DMS 273 (cell line): ENCODE measurements at regions not wholly inside any gene's neighbourhood (a gene's known extent, or its start where the extent isn't known, plus 50 kb on each side); places are given as distances from the start of the nearest gene placed in this dataset.
"Not testable (repeated sequence)": the region's sequence is repeated elsewhere in the genome, so short reads cannot be mapped to it uniquely, and the experiment has no call there.

ENCODE experiments used
- DNase-seq: peaks from one replicate; lab custom pipeline; 2025; ENCODE audit not compliant: unreplicated experiment; lab: John Stamatoyannopoulos, UW

DNA sequence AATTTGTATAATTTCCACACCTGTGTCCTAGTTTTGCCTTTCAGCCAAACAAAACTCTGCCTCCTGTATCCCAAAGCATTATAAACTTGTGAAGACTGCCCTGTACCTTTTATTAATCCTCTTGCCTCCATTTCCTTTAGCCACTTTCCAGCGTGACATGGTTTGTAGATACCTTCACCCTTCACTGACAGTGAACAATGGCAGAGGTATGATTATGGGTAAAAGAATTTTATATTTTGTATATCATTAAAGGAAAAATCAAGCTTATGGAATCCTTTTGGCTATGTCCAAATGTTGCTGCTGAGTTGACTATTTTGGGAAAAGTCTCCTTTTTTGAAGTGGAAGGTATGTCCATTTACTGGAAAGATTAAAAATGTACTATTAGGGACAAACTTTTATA is 251.7 kb downstream of the HNMT start:
- no peak for DNase-seq

DNA sequence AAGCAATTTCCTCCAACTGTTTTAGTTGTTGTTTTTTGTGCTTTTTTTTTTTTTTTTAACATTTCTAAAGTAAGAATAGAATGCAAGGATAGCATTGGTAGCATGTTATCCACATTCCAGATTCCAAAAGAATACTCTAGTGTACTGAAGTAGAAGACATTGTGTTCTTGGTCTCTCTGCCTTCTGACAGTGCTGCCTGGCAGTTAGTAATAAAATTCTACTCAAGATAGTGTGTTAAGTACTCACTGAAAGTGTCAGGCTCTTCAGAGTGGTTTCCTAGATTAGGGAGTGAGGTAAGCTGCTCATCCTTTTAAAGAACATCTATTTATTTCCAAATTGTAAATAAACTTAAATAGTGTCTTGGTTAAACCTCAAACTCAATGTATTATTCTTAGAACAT is 253.7 kb downstream of the HNMT start:
- DNase-seq = no peak

DNA sequence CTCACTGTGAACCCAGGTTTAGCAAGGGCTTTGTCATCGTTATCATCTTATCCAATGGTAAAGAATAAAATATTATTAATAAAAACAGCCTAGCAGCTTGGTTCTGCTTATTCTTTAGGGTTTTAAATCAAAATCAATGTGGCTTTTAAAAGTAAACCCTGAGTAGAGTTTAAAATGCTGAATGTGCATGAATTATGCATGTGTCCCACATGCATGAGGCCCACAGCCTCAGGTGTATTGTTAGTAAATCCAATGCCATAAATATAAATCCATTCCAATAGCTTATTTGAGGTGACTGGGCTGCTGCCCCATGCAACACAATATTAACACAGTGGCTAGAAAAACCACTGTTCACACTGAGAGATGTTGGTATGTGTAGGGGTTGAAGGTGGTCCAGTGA is 254.1 kb downstream of the HNMT start:
- DNase-seq = no peak

DNA sequence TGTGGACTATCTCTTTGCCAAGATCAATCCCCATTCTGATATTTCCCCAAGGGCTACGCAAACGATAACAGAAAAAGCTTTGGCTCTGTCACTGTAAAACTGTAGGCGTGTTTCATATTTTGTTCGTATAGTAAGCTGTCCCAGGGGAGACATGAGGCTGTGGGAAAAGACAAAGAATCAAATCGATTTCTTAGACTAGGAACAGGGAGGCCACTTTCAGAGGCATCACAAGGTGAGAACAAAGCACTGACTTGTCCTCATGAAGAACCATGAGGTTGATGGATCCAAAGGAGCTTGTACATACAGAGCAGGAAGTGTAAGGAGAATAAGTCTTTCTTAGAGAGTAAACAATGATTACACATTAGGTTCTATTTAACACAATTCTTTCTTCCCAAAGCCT is 255.7 kb downstream of the HNMT start:
- DNase-seq = no peak

DNA sequence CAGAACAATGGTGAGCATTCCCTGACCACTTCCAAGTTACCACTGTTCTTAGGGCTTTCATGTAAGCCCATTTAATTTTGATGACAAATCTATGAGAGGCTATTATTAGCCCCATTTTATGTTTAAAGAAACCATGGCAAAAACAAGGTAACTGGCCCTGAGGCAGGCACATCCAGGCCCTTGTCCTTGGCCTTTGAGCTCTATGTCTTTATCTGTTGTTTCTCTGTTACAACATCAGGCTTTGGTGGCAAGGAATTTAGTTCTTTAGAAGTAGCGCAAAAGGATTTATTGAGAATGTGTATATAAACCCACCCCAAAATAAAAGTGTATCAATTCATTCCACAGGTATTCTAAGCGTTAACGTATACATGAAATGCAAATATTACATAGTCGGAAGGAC is 257.1 kb downstream of the HNMT start:
- no peak for DNase-seq

DNA sequence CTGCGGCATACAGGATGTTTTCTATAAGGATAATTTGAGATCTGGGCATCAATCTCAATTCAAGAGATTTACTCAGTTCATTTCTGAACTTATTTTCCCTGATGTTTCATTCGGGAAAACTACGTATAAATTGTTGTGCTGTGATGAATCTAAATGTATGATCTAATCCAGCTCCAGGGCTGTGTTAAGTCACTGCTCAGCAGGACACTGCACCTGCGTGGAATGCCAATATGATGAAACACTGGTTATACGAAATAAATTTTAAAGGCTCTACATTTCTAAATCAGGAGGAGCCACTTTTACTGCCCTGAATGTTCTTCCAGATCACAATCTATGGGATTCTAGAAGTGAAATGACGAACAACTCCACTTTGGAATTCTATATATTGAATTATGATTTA is 259.0 kb downstream of the HNMT start:
- DNase-seq = no peak

DNA sequence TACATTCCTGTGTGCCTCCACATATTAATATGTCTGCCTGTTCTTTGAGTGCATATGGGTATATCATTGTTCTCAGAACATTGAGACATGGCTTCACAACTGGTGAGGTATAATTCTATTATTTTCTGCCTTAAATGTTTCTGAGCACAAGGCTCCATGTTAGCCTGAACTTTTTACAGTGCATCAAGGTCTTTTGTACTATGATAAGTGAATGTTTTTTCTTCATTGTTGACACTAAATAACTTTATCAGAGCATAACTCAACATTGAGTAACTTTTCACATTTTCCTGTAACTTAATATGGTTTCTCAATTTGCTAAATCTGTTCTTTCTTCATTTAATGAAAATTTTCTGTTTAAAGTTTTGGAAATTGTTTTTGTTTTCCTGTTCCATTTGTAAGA is 262.9 kb downstream of the HNMT start:
- DNase-seq = no peak

DNA sequence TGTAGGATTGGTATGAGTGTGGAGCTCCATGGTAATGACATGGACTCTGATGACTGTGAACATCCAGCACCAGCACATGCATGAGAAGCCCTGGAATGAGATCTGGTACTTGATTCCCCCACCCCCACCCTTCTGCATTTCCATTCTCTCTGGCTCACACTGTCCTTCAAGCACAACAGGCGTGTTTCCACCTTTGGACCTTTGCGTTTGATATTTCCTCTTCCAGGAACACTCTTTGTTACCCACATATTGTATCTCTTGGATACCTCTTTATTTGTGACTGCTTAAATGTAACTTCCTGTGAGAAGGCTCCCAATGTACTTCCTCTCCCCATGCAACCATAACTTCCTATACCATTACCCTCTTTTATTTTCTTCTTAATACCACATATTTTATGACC is 263.8 kb downstream of the HNMT start:
- no peak for DNase-seq

DNA sequence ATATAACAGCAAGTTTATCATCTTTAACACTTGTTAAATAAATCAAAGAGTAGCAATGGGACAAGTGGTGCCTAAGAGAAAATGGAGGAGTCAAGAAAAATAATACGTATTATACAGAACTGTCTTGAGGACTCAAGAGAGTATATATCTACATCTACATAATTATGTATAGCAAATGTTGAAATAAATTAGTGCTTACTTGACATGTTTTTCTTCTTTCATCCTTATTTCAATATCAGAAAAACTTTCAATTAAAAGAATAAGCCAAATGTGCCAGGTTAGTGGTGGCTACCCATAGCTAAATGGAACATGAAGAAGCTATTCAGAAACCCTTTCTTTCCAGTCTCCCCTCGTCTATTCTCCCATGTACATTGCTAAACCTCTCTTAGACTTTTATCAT is 267.3 kb upstream of the SPOPL start:
- DNase-seq = no peak

DNA sequence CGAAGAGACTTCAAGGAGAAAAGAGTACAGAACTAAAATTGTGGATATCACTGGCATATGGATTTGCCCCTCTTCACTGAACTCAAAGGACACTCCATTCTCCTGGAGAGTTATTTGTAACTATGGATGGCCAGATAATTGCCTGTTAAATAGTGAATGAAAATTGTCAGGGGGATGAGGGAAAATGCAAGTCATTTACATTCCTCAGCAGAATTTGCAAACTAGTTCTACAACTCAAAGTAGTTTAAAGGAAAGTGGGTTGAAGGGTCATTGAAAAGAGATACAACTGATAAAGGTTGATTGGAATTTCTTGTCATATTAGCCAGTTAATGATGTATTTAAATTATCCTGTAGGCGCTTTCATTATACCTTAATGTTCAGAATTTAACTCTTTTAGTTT is 266.5 kb upstream of the SPOPL start:
- no peak for DNase-seq

DNA sequence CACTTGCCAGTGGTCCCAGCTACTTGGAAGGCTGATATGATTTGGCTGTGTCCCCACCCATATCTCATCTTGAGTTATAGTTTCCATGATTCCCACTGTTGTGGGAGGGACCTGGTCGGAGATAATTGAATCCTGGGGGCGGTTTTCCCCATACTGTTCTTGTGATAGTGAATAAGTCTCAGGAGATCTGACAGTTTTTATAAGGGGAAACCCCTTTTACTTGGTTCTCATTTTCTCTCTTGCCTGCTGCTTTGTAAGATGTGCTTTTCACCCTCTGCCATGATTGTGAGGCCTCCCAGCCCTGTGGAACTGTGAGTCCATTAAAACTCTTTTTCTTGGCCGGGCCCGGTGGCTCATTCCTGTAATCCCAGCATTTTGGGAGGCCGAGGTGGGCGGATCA is 265.4 kb upstream of the SPOPL start:
- no peak for DNase-seq

DNA sequence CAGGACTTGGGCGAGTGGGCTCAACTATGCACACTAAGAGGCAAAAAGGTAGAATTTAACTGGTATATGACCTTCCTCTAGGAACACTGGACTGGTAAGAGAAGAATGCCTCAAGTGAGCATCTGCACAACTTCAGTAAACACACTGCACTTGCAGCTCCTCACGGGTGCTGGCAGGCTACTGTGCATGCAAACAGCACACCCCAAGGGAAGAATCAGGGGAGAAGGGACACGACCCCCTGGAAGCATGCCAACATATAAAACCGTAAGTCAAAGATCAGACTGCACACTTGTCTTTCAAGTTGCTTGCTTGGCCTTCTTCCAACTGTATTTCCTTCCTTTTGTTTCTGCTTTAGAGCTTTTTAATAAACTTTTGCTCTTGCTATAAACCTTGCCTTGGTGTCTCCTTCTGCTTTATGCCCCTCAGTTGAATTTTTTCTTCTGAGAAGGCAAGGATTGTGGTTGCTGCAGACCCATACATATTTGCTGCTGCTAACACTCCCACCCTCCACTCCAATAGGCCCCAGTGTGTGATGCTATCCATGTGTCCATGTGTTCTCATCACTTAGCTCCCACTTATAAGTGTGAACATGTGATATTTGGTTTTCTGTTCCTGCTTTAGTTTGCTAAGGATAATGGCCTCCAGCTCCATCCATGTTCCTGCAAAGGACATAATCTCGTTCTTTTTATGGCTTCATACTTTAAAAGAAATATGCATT is 263.7 kb upstream of the SPOPL start:
- DNase-seq = peak; percentile 7

DNA sequence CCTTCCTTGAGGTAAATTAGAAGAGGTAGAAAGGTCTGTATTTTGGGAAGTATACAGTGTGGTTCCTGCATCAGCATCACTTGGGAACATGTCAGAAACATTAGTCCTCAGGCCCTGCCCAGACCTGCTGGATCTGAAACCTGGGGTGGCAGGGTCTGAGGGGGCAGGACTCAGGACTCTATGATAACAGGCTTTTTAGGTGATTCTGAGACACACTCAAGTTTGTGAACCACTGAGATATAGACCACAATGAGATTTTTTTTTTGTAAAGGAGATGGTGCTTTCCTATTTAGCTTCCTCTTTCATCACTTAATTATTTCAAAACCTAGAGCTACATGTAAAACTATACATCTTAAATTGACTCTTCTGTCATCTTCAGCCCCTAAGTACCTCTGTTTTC is 262.7 kb upstream of the SPOPL start:
- no peak for DNase-seq

DNA sequence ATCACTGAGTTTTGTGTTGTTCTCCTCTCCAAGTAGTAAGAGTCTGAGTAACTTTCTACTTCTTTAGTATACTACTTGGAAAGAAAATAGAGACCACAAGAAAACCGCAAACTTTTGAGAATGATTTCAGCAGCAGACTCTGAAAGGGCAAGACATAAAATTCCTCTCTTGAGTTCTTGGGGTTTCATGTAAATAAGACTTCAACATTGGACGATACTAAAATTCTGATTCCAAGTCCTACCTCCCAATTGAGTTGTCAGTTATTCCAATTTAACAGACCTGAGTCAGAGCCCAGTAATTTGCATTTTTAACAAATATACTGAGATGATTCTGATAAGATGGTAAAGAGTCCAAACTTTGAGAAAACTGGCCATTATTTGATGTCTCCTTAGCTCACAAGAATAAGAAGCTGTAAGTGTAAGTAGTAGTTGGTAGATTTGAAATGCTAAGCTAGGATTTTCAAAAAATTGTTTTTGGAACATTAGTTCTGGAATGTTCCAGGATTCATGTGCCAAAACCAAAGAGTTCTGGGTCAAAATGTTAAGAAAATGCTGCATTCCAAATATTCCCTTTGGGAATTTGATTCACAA is 261.6 kb upstream of the SPOPL start:
- no peak for DNase-seq

DNA sequence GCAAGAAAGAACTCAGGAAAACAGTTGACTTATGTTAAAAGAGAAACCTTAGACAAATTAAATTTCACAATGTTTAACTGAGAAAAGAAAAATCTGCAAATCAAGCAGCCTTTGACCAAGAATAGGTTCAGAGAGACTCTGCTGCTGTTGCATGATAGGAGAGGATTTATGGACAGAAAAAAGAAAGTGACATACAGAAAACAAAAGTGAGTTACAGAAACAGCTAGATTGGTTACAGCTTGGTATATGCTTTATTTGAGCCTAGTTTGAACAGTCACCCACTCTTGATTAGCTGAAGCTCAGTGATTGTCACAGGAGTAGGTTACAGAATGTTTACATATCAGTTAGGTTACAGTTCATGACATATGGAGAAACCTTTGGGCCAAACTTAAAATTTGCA is 258.2 kb upstream of the SPOPL start:
- no peak for DNase-seq

DNA sequence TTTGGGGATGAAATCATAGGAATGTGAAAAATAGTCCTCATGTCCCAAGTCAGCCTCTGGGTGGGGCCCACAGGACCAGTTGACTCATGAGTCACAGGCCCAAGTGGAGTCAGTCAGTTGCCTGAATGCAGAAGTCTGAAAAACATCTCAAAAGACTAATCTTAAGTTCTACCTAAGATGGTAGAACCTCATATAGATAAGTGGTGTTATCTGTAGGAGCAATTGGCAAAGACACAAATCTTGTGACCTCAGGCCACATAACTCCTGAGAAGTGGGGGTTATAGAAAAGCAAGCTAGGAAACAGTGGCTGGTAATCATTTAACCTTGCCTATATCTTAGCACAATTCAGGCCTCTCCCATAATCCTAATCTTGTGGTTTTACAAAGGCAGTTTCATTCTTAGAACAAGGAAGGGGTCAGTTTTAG is 257.1 kb upstream of the SPOPL start:
- no peak for DNase-seq

DNA sequence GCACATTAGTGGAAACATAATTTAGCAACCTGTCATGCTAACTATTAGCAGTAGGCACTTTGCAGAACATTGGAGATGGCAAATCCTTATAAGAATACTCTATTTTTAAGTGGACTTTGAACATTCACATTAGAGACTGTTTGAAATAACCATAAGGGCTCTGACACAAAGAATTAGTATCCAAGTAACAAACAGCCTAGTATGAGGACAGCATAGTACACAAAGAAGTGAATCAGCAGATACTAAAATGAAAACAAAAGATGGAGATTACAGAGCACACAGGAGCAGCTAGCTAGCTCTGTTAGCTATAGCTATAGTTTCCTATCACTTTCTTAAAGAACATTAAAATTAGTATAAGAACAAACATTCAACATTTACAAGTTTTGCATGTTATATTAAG is 256.3 kb upstream of the SPOPL start:
- DNase-seq = no peak

DNA sequence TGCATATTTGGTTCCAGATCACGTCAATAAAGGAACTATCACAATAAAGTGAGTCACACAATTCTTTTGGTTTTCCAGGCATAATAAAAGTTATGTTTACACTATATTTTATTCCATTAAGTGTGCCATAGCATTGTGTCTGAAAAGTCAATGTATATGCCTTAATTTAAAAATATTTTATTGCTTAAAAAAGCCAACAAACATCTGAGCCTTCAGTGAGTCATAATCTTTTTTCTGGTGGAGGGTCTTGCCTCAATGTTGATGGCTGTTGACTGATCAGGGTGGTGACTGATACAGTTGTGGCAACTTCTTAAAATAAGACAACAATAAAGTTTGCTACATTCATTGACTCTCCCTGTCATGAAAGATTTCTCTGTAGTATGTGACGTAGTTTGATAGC is 254.3 kb upstream of the SPOPL start:
- DNase-seq = no peak

DNA sequence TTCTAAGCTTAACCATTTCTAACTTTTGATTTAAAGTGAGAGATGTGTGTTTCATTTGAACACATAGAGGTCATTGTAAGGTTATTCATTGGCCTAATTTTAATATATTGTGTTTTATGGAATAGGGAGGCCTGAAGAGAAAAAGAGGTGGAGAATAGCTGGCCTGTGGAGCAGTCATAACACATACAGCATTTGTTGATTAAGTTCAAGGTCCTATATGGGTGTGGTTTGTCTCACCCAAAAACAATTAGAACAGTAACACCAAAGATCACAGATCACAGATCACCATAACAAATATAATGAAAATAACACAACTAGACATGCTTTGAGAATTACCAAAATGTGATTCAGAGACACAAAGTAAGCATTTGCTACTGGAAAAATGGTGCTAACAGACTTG is 252.4 kb upstream of the SPOPL start:
- no peak for DNase-seq

DNA sequence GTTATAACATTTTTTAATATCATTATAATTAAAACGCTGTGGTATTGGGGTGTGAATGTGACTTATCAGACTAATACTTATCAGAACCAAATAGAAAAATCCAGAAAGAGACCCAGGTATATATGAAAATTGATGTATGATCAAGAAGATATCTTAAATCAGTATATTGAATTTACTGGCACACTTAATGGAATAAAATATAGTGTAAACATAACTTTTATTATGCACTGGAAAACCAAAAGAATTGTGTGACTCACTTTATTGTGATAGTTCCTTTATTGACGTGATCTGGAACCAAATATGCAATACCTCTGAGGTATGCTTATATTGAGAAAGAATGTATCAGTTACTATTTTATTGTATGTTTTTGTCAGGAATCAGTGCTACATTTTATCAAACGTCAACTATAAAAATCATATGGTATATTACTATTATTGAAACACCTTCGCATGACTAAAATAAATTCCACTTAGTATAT is 250.7 kb upstream of the SPOPL start:
- not testable (repeated sequence) for DNase-seq

DNA sequence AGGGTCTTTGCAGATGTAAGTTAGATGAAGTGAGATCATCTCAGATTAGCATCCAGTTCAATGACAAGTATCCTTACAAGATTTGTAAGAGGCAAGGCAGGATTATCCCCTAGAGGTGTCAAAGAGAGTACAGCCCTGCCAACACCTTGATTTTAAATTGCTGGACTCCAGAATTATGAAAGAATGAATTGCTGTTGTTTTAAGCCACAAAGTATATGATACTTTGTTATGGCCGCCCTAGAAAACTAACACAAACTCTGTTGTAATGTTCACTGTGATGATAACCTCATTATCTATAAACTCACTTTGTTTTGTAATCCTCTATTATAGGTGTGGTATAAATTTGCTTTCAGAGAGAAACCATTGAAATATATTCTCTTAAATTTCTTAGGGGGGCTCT is 249.0 kb upstream of the SPOPL start:
- no peak for DNase-seq

DNA sequence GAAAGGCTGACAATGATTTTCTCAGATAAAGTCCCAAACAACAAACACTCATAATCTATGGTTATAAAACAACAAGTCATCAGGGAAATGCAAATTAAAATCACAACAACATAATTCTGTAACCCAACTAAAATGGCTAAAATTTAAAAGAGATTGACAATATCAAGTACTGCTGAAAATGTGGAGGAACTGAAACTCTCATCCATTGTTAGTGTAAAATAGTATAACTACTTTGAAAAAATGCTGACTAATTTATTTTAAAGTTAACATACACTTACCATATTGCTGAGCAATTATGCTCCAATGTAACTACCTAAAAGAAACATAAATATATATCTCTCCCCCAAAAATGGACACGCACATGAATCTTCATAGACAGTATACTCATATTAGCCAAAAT is 245.9 kb upstream of the SPOPL start:
- DNase-seq = no peak
